Calu3 (cell line): ENCODE measurements at regions not wholly inside any gene's neighbourhood (a gene's known extent, or its start where the extent isn't known, plus 50 kb on each side); places are given as distances from the start of the nearest gene placed in this dataset.

Experiments used
- BruUV-seq: library from RNA; stranded (reverse); fragments of 400-500 nt; replicated peaks from 2 replicates; lab custom pipeline; 2021; lab: Mats Ljungman, UMichigan
- CTCF ChIA-PET: fragments of 300-600 bp; sonication (Branson Sonifier 250); formaldehyde crosslinking; loops from one replicate; lab custom pipeline; 2022; ENCODE audit warnings: antibody characterized with exemption; lab: Charles Lee
- DNase-seq: peaks from one replicate; pipeline ENCODE4 v3.0.0; 2022
- H3K27ac Mint-ChIP-seq: one replicate; pipeline ENCODE4 v1.8.0; 2022; ENCODE audit warnings: mixed read lengths; ENCODE audit not compliant: unreplicated experiment
- H3K27me3 Mint-ChIP-seq: one replicate; pipeline ENCODE4 v1.8.0; 2022; ENCODE audit warnings: mixed read lengths; ENCODE audit not compliant: unreplicated experiment
- H3K36me3 Mint-ChIP-seq: one replicate; pipeline ENCODE4 v1.8.0; 2022; ENCODE audit warnings: mild to moderate bottlenecking, moderate library complexity, mixed read lengths; ENCODE audit not compliant: insufficient read depth, unreplicated experiment
- H3K4me1 Mint-ChIP-seq: one replicate; pipeline ENCODE4 v1.8.0; 2022; ENCODE audit warnings: mild to moderate bottlenecking, low read depth, mixed read lengths; ENCODE audit not compliant: unreplicated experiment
- H3K4me3 Mint-ChIP-seq: one replicate; pipeline ENCODE4 v1.8.0; 2022; ENCODE audit warnings: mild to moderate bottlenecking, low read depth, moderate library complexity, mixed read lengths; ENCODE audit not compliant: unreplicated experiment
- H3K9me3 Mint-ChIP-seq: one replicate; pipeline ENCODE4 v1.8.0; 2022; ENCODE audit warnings: low read depth, mixed read lengths; ENCODE audit not compliant: unreplicated experiment
- intact Hi-C: fragments of 100-400 bp; cut with micrococcal nuclease; formaldehyde crosslinking; loops from one replicate; pipeline ENCODE4 v1.10.0; 2022; ENCODE audit not compliant: unreplicated experiment
- TF ChIP-seq, protein P1 (sequence below): fragments of 200-600 bp; IDR thresholded peaks from one replicate; pipeline ENCODE4 v1.8.0; 2022; ENCODE audit warnings: antibody characterized with exemption; ENCODE audit not compliant: unreplicated experiment

GRCh38 chr2:122180972-122181371, 425.5 kb downstream of the TSN start:
- CTCF ChIA-PET = interaction anchor here (0.5 kb wide), 1 partner anchor 594 kb away, joined by 4 read pairs; no protein-coding TSS in a partner anchor
- no peaks in the 10 kb centered on the region for H3K36me3 Mint-ChIP-seq
- intact Hi-C loops = no loop called here
- peaks cover 60% of the 10 kb centered on the region for H3K27me3 Mint-ChIP-seq
- TF ChIP-seq, protein P1, sequence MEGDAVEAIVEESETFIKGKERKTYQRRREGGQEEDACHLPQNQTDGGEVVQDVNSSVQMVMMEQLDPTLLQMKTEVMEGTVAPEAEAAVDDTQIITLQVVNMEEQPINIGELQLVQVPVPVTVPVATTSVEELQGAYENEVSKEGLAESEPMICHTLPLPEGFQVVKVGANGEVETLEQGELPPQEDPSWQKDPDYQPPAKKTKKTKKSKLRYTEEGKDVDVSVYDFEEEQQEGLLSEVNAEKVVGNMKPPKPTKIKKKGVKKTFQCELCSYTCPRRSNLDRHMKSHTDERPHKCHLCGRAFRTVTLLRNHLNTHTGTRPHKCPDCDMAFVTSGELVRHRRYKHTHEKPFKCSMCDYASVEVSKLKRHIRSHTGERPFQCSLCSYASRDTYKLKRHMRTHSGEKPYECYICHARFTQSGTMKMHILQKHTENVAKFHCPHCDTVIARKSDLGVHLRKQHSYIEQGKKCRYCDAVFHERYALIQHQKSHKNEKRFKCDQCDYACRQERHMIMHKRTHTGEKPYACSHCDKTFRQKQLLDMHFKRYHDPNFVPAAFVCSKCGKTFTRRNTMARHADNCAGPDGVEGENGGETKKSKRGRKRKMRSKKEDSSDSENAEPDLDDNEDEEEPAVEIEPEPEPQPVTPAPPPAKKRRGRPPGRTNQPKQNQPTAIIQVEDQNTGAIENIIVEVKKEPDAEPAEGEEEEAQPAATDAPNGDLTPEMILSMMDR = no peak
- peaks cover 4% of the 10 kb centered on the region for H3K9me3 Mint-ChIP-seq
- no peaks in the 10 kb centered on the region for H3K4me1 Mint-ChIP-seq
- no TSS peak for BruUV-seq
- no peak for DNase-seq
- no peak overlapping the region for H3K27ac Mint-ChIP-seq
- no peak overlapping the region for H3K4me3 Mint-ChIP-seq

DNA sequence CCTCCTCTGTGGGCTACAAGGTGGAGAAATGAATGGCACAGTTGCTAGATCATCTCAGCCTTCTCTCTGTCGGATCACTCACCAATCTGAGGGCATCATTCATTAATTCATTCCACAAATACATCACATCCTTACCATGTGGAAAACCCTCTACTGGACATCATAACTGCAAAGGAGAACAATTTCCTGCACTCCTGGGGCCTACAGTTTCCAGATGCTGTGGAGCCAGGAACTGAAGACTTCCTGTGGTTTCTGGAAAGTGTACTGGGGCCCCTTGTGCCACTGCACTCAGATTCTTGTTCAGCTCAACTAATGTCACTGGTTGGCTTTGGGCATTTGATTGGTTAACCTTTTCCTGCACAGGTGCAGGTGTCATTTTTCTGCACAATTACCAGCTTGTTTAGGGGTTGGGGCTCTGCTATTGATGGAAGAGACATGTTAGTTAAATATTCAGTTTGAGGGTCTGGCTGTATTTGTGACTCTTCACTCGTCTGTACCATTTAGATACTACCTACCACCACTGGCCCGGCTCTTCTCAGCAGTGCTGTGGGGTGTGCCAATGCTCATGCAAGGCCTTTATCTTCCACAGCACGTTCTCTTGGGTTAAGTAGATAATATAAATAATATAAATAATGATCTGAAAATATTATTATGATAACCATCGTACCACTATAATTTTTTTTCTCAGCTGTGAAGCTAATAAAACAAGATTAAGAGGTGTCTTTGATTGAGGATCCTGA, 427.3 kb downstream of the TSN start:
- TF ChIP-seq, protein P1 = no peak
- Mint-ChIP-seq H3K4me1 (no peaks in the 10 kb centered on the region), H3K4me3 (no peak overlapping the region), H3K36me3 (no peaks in the 10 kb centered on the region), H3K27me3 (peaks cover 75% of the 10 kb centered on the region), H3K9me3 (peaks cover 4% of the 10 kb centered on the region), H3K27ac (no peak overlapping the region)
- intact Hi-C loops = no loop called here
- CTCF ChIA-PET = interaction anchor here (0.5 to 0.9 kb wide), 2 partner anchors 14 to 39 kb away, joined by 3 read pairs; no protein-coding TSS in a partner anchor
- no peak for DNase-seq
- no TSS peak for BruUV-seq

GRCh38 chr2:122183890-122184289, 428.4 kb downstream of the TSN start:
- no peaks in the 10 kb centered on the region for H3K36me3 Mint-ChIP-seq
- intact Hi-C loops = no loop called here
- H3K27ac Mint-ChIP-seq = no peak overlapping the region

DNA sequence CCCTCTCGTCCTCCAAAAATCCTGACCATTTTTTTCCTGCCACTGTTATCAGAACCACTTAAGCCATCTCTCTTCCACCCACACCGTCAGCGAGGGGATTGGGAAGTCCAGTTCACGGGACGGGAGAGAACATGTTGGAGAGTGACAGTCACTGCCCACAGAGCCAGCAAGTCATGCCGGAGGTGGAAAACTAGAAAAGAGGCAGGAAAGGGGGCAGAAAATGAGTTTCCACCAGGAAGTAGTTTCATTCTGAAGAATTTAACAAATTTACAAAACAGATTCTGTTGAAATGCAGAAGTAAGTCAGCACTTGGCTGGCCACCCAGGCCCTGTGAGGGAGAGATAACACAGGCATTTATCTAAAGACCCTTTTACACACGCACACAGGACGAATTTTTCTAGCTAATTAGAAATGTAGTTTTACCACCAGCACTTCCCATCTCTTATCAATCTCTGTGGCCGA, 431.3 kb downstream of the TSN start:
- CTCF ChIA-PET = interaction anchor here (0.6 kb wide), 1 partner anchor 9 kb away, joined by 3 read pairs; no protein-coding TSS in a partner anchor
- TF ChIP-seq, protein P1 = no peak
- Mint-ChIP-seq H3K36me3 (no peaks in the 10 kb centered on the region), H3K27me3 (peaks cover 76% of the 10 kb centered on the region), H3K4me3 (no peak overlapping the region), H3K27ac (no peak overlapping the region), H3K4me1 (no peaks in the 10 kb centered on the region), H3K9me3 (no peaks in the 10 kb centered on the region)
- no peak for DNase-seq
- intact Hi-C loops = no loop called here
- no TSS peak for BruUV-seq

More at GRCh38 chr2:122183890-122184289, 428.4 kb downstream of the TSN start:
- no peak for DNase-seq
- peaks cover 75% of the 10 kb centered on the region for H3K27me3 Mint-ChIP-seq
- TF ChIP-seq, protein P1 = no peak
- H3K4me1 Mint-ChIP-seq = no peaks in the 10 kb centered on the region
- H3K4me3 Mint-ChIP-seq = no peak overlapping the region
- H3K9me3 Mint-ChIP-seq = peaks cover under 1% of the 10 kb centered on the region
- CTCF ChIA-PET = interaction anchor here (0.9 kb wide), 1 partner anchor 15 kb away, joined by 3 read pairs; no protein-coding TSS in a partner anchor
- no TSS peak for BruUV-seq
